GM10847 (cell line): ENCODE measurements at regions not wholly inside any gene's neighbourhood (a gene's known extent, or its start where the extent isn't known, plus 50 kb on each side); places are given as distances from the start of the nearest gene placed in this dataset.

Experiments used
- POLR2A ChIP-seq: IDR thresholded peaks from 2 replicates; pipeline ENCODE4 v1.6.1; 2011; ENCODE audit not compliant: insufficient read length; ENCODE audit errors: extremely low read depth

DNA sequence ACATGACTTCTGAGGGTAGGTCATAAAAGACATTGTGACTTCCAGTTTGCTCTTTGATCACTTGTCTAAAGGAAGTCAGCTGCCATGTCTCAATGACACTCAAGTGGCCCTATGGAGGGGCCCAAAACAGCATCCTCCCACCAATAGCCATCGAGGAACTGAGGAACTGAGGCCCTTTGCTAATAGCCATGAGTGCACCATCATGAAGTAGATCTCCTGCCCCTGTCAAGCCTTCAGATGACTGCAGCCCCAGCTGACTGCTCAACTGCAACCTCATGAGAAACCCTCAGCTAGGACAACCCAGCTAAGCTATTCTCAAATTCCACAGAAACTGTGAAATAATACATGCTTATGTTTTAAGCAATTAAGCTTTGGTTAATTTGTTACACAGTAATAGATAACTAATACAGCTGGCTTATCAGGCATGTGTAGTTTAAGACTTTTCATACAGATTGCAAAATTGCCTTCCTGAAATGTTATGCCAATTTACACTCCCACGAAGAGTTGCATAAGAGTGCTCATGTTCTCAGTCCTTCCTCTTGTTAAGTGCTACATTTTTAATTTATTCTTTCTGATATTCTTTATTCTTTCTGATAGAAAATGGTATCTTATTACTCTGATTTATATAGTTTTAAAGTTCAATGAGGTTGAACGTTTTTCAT lies 105.6 kb upstream of the NDUFV2 start:
- no peak for TF ChIP-seq POLR2A

DNA sequence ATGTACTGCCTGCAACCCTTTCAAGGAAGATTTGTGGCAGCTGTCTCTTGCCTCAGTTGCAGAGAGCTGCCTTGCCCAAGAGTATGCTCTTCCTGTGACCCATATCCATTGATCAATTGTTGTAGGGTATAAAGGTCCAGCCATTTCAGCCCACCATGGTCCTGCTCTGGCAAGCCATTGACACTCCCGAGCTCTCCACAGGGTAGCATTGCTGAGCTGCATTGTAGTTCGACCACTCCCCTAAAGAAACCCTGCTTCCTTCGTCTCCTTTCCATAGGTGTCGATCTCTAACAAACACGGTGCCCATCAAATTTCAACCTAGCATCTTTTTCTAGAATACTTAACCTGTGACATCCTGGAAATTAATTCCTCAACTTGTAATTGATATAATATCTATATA lies 104.9 kb upstream of the NDUFV2 start:
- TF ChIP-seq POLR2A, result no peak

DNA sequence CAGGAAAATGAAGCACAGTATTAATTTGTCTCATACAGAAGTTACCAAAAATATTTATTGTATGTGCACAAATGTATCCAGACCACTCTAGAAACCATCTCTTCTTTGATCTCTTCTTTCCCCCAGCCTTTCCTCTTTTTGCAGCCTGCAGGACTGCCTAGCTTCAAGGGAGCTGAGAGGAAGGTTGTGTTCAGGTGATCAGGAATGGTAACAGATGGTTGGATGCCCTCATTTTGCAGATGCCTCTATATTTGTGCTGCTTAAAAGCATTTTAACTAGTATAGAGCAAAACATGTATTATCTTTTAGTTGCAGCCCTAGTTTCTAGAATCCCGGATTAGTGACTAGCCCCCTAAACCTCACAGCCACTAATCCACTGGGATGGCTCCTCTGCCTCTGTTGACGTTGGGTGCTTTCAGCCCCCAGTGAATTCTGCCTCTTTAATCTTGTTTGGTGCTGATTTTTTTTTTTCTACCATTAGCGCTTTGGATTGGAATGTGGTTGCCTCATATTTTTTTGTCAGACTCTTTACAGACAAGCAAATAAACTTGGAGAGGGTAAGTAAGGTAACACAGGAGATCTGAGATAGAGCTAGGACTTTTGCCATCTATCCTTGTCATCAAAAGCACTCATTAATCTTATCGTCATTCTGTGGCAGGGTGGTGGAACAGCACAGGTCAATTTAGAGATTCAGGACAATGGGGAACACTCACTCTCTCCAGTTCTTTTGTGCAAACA lies 103.8 kb upstream of the NDUFV2 start:
- TF ChIP-seq POLR2A, result no peak

DNA sequence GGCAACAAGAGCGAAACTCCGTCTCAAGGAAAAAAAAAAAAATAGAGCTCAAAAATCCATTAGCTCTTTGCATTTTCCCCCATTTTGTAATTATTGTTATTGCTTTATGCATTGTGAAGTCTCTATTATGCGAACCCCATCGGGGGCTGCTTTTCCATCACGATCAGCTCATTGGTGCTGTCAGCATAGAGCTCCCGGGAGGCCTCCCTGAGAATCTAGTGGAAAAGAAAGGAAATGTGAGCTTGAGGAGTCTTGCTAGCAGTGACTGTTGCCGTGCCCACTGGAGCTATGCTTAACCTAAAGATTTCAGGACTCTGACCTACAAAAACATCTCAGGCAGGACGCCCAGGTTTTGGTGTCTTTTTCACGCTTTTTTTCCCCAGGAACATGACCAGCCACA lies 102.6 kb upstream of the NDUFV2 start:
- no peak for TF ChIP-seq POLR2A

DNA sequence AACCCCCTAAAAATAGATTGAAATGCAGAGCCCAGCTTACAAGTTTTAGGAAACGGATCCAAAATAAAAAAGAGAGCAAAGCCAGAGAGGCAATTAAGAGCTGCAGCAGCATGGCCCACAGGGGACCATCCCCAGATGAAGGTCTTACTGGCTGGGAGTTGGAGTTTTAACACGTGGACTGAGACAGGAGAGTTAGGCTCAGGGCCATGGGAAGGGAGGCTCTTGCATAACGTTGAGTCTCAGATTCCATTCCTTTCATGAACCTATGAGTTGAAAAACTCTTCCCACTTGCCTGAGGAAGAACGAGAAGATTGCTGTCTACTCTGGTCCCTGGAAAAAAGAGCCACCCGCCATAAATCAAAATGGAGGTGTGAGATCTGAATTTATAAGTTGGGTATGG lies 101.8 kb upstream of the NDUFV2 start:
- TF ChIP-seq POLR2A, result no peak

DNA sequence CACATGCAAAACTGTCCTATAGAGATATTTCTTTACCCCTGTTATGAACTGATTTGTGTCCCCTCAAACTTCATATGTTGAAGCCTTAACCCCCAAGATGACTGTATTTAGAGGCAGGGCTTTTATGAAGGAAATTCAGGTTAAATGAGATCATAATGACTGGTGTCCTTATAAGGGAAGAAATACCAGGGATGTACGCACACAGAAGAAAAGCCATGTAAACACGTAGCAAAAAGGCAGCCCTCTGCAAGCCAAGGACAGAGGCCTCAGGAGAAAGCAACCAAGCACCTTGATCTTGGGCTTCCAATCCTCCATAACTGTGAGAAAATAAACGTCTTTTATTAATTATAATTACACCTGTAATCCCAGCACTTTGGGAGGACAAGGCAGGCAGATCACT lies 101.3 kb upstream of the NDUFV2 start:
- no peak for TF ChIP-seq POLR2A

DNA sequence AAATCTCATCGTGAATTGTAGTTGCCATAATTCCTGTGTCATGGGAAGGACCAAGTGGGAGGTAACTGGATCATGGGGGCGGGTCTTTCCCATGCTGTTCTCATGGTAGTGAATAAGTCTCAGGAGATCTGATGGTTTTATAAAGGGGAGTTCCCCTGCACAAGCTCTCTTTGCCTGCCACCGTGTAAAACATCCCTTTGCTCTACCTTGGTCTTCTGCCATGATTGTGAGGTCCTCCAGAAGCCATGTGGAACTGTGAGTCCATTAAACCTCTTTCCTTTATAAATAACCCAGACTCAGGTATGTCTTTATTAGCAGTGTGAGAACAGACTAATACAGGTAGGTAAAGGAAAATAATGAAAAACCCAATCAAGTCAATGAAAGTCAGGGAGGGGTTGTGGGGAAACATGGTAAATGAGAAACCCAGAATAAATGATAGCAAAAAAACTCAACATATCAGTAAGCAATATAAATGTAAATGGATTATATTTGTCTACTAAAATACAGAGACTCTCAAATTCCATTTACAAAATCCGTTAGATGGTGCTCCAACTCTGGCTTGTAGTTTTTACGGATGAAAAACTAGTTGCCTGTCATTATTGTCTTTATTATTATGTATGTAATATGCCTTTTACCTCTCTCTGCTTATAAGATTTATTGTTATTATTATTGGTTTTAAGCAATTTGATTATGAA lies 98.9 kb upstream of the NDUFV2 start:
- no peak for TF ChIP-seq POLR2A

DNA sequence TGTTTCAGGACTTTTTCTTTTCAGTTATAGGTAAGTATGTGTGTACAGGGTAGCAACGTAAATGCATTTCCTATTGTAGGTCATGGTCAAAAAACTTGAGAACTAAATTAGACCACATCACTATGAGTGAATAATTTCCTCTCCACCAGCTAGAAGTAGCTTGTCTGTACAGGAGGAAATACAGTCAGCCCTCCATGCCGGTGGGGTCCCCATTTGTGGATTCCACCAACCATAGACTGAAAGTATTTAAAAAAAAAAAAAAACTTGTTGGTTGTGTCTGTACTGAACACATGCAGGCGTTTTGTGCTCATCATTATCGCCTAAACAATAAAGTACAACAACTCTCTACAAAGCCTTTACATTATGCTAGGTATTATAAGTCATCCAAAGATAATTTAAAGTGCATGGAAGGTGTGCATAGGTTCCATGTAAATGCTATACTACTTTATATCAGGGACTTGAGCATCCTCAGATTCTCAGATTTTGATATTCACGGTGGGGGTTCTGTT lies 94.2 kb upstream of the NDUFV2 start:
- TF ChIP-seq POLR2A, result no peak

DNA sequence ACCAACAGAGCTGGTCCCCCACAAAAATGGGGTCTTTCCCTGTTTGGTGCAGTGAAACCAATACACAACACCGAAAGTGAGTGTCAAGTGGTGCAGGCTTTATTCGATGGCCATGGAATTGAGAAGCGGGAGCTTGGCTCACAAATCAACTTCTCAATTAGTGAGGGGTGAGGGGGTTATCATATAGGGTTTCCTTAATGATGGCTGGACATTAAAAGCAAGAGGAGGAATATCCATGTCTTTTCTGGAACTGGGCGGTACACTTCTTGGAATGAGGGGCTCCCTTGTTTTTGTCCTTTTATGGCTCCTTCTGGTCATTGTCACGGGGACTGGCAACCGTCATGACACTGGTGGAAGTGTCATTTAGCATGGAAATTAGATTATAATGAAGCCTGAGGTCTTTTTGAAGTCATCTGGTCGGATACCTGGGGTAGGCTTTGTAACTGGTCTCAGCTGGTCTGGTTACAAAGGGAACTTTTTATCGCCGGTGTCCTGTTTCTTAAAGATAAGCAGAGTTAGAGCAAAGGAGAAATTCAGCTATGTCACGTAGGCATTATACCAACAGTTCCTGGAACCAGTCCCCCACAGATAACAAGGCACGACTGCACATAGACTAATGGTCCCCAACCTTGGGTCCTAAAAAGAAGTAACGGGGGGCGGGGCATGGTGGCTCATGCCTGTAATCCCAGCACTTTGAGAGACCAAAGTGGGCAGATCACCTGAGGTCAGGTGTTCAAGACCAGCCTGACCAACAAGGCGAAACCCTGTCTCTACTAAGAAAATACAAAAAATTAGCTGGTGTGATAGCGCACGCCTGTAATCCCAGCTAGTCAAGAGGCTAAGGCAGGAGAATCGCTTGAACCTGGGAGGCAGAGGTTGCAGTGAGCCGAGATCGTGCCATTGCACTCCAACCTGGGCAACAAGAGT lies 93.5 kb upstream of the NDUFV2 start:
- no peak for TF ChIP-seq POLR2A

DNA sequence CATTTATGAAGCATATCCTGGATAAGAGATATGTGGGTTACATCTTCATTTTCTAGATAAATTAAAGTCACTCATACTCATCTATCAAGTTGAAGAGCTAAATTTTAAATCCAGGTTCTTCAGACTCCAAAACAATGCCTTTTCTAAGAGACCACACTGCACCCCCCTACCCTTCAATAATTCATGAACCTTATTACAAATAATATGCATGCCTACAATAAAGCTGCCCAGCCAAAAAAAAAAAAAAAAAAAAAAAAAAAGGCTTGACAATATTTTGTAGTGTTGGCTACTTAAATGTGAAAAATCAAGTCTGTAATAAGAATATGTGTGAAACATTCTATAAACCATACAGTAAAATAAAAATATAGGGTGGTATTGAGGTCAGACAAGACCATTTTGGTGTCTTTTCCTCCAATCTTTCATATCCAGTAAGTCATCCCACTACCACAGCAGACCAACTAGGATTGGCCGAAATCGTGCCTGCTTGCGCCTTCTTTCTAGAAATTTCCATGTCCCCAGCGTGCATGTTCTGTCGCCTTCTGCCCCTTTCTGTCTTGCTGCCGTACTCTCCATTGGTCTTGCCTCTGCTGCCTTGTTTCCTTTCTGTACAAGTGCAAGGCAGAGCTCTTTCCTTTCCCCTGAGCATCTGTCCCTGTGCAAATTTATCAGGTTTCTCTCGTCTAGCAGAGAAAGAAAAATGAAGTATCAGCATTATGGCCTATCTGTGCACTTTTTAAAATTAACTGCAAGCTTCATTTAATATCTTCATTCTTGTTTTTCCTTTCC lies 92.6 kb upstream of the NDUFV2 start:
- TF ChIP-seq POLR2A, result no peak

DNA sequence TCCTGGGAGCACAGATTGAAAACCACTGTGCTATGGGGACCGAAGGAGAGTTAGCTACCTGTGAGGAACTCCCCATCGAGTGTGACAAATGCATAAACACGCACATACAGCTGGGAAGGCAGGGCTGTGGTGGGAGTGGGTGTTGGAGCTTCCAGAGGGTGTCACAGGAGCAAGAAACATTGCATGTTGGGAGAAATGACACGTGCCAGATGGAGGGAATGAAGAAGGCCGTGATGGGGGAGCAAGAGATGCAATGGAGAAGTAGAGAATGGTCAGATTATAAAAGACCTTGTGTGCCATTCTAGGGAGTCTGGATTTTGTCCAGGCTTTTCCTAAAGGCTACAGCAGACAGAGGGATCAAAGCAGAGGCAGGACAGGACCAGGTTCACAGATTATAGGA lies 91.1 kb upstream of the NDUFV2 start:
- TF ChIP-seq POLR2A, result no peak

DNA sequence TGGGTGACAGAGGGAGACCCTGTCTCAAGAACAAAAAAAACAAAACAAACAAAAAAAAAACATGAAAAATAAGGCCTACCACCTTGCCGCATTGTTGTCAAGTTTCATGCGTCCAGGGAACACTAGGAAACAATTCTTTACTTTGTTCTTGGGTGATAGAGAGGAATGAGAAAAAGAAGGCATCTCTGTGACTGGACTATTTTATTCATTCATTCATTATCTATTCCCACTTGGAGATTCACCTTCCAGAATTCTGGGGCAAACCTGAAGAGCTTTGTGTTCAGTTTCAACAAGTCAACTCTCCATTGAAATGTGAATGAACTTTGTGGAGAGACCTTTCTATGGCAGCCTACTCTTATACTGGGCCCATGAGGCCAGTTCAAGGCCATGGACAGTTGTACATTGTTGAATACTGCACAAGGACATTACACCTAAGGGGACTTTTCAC lies 88.5 kb upstream of the NDUFV2 start:
- TF ChIP-seq POLR2A, result no peak

DNA sequence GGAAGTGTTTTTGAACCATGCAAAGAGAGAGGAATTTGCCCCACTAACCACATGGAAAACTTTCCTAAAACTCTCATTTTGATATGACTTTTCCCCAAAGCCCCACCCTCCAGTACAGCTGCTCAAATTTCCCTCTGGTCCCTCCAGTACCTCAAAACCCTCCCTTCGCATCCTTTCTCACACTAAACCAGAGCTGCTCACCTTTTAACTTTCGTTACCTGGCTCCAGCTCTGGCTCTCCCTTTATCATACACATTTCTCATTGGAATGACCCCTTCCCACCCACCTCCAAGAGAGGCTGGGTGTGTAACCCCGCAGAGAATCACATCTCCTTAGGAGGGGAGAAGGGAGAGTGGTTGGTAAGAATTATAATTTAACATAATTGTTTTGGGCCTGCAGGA lies 86.8 kb upstream of the NDUFV2 start:
- no peak for TF ChIP-seq POLR2A

DNA sequence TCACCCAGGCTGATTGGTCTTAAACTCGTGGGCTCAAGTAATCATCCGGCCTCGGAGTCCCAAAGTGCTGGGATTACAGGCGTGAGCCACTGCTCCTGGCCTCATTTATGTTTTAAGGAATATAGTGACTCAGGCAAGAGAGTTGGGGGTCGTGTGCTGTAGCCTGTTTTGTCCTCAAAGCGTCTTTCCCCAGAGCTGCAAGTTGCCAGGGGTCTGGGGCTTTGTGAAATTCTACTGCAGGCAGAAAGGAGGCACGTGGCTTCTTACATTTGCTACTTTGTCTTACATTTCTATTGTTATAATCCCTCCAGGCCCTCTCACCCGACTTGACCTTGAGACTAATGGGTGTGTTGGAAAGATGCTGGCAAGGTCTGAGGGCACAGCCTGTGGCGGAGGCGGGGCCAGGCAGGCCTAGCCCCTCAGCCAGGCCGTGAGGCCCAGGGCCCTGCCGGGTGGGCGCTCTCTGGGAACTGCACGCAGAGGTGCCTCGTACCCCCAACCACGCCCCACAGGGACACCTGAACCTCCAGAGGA lies 85.8 kb upstream of the NDUFV2 start:
- TF ChIP-seq POLR2A, result no peak
